ENCODE measurements at regions not wholly inside any gene's neighbourhood (a gene's known extent, or its start where the extent isn't known, plus 50 kb on each side); places are given as distances from the start of the nearest gene placed in this dataset.

DNA sequence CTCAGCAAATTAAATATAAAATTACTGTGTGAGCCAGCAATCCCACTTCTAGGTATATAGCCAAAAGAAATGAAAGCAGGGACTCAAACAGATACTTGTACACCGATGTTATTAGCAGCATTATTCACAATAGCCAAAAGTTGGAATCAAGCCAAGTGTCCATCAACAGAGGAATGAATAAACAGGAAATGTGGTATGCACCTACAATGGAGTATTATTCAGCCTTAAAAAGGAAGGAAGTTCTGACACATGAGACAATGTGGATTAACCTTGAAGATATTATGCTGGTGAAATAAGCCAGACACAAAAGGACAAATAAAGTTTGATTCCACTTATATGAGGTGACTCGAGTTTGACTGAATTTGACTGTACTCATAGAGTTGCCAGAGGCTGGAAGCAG lies 108.3 kb upstream of the DUSP21 start:
- no peak overlapping the region for H3K9ac ChIP-seq (replicated peaks; ENCODE audit: extremely low read depth, insufficient read depth, low read length)
- no peaks in the 10 kb centered on the region for H3K4me1 ChIP-seq (ENCODE audit: control insufficient read depth, extremely low read depth, insufficient read depth, low read length)
- no peak overlapping the region for H3K4me2 ChIP-seq (ENCODE audit: insufficient read depth, low read length)
- no peak overlapping the region for H2AFZ ChIP-seq (ENCODE audit: low read depth, low read length)
- no peaks in the 10 kb centered on the region for H3K9me3 ChIP-seq (replicated peaks; ENCODE audit: control insufficient read depth, insufficient read depth, low read length)
- no TSS peak for BruUV-seq (replicated peaks)
- H4K20me1 ChIP-seq (replicated peaks; ENCODE audit: control insufficient read depth, extremely low read depth, insufficient read depth, low read length) = no peaks in the 10 kb centered on the region
- no peaks in the 10 kb centered on the region for H3K9me1 ChIP-seq (replicated peaks; ENCODE audit: control insufficient read depth, extremely low read depth, insufficient read depth, low read length)
- no peaks in the 10 kb centered on the region for H3K79me2 ChIP-seq (ENCODE audit: control insufficient read depth, insufficient read depth, low read length)
- TF ChIP-seq EZH2 (IDR thresholded peaks at IDR 0.05; ENCODE audit: borderline replicate concordance, low read depth, low read length, severe bottlenecking) (no peak), GATA2 (IDR thresholded peaks at IDR 0.05; ENCODE audit: insufficient read depth, insufficient read length, low read depth, low read length) (no peak), FOS (IDR thresholded peaks at IDR 0.05; ENCODE audit: borderline replicate concordance, insufficient read depth, low read length) (peak; percentile 52), POLR2A (IDR thresholded peaks at IDR 0.05; ENCODE audit: low read depth, low read length) (no peak), POLR2AphosphoS5 (IDR thresholded peaks at IDR 0.05; ENCODE audit: insufficient read depth, low read depth, low read length) (no peak), JUN (IDR thresholded peaks at IDR 0.05; ENCODE audit: borderline replicate concordance, insufficient read depth, insufficient read length, low read depth) (peak; percentile 35), MYC (IDR thresholded peaks at IDR 0.05; ENCODE audit: low read depth, low read length) (no peak)
- TF ChIP-seq, protein P1, sequence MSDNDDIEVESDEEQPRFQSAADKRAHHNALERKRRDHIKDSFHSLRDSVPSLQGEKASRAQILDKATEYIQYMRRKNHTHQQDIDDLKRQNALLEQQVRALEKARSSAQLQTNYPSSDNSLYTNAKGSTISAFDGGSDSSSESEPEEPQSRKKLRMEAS (IDR thresholded peaks at IDR 0.05; ENCODE audit: insufficient read depth, insufficient read length) = no peak
- TF ChIP-seq, protein P2, sequence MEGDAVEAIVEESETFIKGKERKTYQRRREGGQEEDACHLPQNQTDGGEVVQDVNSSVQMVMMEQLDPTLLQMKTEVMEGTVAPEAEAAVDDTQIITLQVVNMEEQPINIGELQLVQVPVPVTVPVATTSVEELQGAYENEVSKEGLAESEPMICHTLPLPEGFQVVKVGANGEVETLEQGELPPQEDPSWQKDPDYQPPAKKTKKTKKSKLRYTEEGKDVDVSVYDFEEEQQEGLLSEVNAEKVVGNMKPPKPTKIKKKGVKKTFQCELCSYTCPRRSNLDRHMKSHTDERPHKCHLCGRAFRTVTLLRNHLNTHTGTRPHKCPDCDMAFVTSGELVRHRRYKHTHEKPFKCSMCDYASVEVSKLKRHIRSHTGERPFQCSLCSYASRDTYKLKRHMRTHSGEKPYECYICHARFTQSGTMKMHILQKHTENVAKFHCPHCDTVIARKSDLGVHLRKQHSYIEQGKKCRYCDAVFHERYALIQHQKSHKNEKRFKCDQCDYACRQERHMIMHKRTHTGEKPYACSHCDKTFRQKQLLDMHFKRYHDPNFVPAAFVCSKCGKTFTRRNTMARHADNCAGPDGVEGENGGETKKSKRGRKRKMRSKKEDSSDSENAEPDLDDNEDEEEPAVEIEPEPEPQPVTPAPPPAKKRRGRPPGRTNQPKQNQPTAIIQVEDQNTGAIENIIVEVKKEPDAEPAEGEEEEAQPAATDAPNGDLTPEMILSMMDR (IDR thresholded peaks at IDR 0.05; ENCODE audit: extremely low read depth in 1 of 2, insufficient read depth in 1 of 2, low read depth in 1 of 2, low read length in 2 of 2) = no peak
- no peaks in the 10 kb centered on the region for H3K27me3 ChIP-seq (ENCODE audit: control insufficient read depth in 2 of 2, insufficient read depth in 2 of 2, low read length in 2 of 2)
- FAIRE-seq = peak; percentile 62
- peak; percentile 59 for DNase-seq (ENCODE audit: low read depth, low spot score)
- H3K36me3 ChIP-seq (ENCODE audit: control insufficient read depth in 2 of 2, extremely low read depth in 1 of 2, insufficient read depth in 2 of 2, low read length in 2 of 2) = no peaks in the 10 kb centered on the region
- ChIA-PET POLR2A (no interaction called here), CTCF (no interaction called here)
- H3K4me3 ChIP-seq (replicated peaks in 1 of 3; ENCODE audit: insufficient read depth in 1 of 3, low read depth in 1 of 3, low read length in 3 of 3) = no peak overlapping the region
- dilution Hi-C loops (cut with MboI; ENCODE audit: extremely low pct_ligation_motif_present, low sequenced_read_pairs) (no loop called here), intact Hi-C loops (cut with micrococcal nuclease) (no loop called here)
- H3K27ac ChIP-seq (ENCODE audit: insufficient read depth, low read depth, low read length) = no peak overlapping the region
